ENCODE measurements at regions not wholly inside any gene's neighbourhood (a gene's known extent, or its start where the extent isn't known, plus 50 kb on each side); places are given as distances from the start of the nearest gene placed in this dataset.
"Not testable (repeated sequence)": the region's sequence is repeated elsewhere in the genome, so short reads cannot be mapped to it uniquely, and the experiment has no call there.

DNA sequence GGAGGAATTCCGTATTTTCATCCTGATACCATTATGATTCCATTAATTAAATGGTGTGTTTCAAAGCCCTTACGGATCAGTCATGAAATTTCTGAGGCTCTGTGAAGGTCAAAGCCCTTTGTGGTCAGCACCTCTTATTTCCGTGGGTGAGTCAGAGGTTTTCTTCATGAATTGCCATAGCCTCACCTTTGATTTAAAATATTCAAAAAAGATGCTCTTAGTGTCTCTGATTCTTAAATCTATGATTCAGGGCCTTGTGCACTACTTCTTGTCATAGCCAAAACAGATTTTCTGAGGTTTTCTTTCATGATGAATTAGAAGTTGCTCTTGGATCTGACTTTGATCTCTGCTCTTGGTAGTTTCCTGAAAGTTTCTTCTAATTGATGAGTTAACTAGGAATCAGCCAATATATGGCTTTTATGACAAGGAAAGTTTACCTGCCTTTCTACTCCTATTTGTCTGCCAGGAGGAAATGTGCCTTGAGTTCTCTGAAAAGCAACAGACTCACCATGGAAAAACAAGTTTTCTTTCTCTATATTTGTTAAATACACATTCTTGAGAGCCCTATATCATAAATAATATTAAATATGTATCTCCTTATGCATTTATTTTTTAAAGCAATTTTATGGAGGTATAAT is 613.0 kb downstream of the UTRN start:
- no peak for DNase-seq

DNA sequence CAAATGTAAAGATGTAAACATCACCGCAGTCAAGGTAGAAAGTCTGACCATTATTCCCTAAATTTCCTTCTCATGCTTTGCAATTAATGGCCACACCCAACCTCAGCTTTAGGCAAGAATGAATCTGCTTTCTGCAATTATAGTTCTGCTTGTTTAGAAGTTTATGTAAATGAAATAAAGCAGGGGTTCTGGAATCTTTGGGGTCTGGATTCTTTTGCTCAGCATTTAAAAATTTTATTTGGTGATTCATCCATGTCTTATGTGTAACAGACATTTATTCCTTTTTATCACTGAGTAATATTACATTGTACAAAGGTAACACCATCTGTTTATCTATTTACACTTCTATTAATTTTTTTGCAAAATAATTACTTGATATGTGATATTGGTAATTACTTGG is 613.6 kb downstream of the UTRN start:
- DNase-seq = no peak

DNA sequence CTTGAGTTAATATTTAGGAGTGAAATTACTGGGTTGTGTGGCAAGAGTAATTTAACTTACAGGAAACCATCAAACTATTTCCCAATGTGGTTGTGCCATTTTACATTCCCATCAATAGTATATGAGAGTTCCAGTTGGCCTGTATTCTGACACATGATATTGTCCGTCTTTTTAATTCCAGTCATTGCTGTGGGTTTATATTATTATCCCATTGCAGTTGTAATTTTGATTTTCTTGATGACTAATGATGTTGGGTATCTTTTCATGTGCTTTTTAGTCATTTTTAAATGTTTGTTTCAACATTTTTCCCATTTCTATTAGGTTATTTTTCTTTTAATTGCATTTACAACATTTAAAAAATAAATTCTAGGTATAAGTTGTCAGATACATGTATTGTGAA is 614.0 kb downstream of the UTRN start:
- DNase-seq = no peak

DNA sequence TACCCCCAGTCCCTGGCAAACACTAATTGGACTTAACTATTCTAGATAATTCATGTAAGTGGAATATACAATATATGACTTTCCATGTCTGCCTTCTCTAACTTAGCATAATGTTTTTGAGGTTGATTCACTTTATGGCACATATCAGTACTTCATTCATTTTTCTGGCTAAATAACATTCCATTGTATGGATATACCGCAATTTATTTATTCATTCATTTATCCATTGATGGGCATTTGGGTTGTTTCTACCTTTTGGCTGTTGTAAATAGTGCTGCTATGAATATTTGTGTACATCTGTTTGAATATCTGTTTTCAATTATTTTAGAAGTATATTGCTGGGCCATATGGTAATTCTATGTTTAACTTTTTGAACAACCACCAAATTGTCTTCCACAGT is 616.3 kb downstream of the UTRN start:
- no peak for DNase-seq

DNA sequence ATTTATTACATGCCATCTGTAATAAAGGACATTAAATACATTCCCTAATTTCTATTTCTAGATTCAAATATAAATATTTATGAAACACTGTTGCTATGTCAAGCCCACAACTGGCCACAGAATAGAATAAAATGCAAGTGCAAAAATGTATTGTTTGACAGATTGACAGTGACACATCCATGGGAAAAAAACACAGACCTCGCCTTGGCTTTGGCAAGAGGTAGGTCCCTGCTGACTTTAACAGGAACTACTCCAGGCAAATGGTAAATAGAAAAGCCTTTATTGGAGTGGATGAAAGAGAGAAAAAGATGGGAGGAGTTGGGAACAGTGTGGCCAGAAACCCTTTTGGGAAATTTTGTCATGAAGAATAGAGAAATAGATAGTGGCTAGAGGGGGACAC is 622.9 kb downstream of the UTRN start:
- no peak for DNase-seq

DNA sequence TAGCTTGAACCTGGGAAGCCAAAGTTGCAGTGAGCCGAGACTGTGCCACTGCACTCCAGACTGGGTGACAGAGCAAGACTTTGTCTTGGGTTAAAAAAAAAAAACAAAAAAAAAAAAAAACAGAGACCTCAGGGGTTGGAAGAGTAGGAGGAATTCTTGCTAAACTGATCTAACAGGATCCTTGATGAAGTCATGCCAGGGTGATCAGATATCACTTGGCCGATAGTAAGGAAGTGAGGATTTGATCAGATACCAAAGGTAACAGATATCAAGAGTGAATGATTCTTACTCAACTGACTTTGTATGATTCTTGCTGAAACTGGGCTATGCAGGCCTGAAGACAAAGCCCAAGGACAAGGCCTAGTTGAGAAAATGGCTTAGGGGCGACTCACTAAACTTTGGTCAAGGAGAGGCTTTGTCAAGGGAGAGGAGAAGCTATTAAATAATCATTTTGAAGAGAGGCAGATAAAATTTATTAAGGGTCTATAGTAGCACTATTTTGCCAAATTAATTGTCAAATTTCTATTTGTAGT is 624.7 kb downstream of the UTRN start:
- no peak for DNase-seq

DNA sequence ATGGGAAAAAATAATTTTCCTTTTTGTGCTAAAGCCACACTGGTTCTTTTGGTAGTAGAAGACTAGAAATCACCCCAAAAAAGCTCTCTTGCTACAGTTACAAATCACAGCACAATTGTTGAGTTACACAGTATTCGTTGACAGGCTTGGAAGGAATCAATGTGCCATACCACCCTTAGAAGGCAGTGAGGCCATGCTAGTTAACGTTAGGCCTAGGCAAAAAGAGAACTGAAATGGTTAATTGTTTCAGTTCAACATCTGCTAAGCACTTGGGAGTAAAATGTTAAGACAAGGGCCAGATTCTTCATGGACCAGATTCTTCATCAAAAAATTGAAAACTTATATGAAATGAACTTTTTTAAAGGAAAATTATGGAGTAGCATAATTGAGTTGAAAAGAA is 626.2 kb downstream of the UTRN start:
- DNase-seq = no peak

DNA sequence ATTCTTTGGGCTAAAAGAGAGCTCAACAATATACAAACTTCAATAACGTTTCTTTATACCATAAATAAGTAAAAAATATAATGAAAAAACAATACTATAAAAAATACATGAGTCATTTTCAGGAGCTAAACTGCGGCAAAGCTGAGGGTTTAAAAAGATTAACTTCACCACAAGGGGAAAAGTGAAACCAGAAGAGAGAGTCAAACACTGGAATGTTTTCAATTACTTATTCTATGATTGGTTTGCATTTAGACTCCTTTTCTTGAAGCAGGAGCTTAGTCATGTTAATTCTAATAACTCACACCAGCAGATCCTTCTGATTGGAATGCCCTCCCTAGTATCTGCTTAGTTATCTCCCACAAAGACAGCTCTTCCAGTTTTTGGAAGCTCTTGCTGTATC is 627.3 kb downstream of the UTRN start:
- no peak for DNase-seq

DNA sequence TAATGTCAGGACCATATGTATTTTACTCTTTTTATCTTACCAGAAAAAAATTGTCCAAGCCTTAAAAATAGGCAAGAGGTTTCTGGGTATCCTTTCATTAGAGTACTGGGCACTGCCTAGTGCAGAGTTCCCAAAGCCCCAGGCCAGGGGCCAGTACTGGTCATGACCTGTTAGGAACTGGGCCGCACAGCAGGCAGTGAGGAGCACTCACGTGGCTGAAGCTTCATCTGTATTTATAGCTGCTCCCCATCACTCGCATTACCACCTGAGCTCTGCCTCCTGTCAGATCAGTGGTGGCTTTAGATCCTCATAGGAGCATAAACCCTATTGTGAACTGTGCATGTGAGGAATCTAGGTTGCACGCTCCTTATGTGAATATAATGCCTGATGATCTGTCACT is 632.9 kb downstream of the UTRN start:
- no peak for DNase-seq

DNA sequence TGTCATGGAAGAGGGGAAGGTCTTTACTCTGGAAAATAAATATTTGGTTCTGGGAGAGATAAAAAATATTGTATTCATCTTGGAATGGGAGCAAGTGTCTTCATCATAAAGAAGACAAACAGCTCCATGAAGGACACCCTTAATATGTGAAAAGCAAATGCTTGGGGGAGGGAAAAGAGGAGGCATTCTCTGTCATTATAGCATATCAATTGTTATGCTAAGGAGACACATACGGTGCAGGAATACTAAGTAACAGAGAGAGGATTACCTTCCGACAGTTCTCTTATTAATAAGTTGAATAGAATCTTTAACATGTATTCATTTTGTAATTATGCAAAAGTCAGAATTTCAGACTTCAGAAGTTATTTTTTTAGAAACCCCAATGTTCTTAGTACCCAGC is 634.4 kb downstream of the UTRN start:
- DNase-seq = no peak

DNA sequence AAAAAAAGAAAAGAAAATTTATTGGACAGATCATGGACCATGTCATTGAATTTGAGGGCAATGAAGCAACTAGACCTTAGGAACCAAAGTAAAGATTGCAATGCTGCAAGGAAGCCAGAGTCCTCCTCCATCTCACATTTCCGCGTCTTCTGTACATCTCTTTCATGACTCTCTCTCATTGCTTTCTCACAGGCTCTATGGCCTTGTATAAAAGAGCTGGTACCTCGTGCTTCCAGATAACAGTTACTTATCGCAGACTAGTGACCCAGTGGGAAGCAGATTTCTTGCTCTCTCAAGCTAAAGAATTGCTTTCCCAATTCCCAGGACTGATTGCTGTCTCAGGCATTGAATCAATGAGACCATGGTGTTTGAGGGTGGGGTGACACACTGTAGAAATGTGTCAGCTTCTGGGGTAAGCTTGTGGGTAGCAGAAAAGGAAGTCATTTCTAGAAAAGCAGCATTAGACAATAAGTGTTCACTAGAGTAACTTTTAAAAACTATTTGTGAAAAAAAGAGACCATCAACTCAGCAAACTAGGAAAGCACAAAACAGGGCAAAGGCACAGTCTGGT is 635.3 kb downstream of the UTRN start:
- no peak for DNase-seq

DNA sequence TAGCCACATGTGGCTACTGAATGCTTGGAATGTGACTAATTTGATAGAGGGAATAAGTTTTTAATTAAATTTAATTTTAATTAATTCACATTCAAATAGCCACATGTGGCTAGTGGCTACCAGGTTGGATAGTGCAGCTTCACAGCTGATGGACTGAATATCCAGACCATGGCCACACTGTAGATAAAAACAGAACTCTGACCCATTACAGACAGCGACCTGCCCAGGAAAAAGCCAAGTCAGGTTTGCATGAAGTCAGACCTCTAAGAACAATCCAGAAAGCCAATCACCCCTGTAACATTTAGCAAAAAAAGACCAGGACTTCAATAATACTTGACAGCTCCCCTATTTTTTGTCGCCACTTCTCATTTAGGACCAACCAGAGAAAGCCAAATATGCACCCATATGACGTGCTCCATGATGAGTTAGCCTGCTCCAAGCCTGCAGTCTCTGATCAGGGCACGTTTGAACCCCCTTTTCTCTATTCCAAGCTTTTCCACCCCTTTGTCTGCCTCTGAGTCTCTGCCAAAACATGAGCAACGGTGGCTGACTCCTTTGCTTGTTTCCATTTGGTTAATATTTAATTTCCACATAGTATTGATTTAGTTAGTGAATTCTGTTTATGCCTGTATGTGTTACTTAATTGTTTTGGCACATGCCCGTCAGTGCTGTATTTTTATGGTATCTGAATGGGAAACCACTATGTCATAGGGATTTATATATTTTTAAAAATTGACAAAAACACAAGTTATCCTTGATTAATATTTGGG is 636.3 kb downstream of the UTRN start:
- no peak for DNase-seq

DNA sequence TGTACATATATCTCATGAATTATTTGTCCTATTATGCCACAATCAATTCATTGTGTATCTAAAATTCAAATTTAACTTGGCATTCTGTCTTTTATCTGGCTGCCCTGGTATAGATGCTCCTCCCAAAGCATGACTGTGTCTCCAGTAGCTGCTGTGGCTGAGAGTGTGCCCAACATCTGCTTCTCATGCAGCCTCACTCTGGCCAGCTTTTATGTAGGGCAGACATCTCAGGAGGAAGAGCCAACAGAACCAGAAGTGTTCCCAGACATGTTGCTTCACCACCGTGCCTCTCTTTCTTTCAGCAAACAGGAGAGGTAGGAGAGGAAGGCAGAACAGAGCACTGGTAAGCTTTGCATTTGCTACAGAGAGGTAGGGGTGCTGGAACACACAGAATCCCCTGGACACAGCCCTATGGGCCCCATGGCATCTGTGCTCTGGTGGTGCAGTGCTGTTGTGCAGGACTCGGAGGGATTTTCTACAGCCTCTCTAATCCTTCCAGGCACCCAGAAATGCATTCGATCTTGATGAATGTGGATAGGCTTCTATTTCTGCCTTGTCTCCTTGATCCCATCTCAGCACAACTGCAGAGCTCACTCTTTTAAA is 637.1 kb downstream of the UTRN start:
- no peak for DNase-seq

DNA sequence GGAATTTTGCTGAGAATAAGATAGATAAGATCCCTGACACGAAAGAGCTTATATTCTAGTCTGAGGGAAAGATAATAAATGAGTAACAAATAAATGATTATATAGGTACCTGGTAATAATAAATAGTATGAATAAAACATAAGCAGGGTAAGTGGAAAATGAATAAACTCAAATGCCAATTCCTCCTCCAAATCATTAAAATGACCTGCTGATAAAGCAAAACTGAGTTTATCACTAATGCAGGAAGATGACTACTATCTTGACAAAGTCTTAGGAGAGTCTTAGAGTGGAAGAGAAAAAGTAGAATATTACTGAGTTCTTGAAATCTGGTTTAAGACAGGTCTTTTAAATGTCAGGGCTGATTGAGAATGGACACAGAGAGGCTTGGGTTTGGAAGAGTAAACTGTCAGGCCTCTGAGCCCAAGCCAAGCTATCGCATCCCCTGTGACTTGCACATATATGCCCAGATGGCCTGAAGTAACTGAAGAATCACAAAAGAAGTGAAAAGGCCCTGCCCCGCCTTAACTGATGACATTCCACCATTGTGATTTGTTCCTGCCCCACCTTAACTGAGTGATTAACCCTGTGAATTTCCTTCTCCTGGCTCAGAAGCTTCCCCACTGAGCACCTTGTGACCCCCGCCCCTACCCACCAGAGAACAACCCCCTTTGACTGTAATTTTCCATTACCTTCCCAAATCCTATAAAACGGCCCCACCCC is 637.8 kb downstream of the UTRN start:
- DNase-seq = not testable (repeated sequence)

DNA sequence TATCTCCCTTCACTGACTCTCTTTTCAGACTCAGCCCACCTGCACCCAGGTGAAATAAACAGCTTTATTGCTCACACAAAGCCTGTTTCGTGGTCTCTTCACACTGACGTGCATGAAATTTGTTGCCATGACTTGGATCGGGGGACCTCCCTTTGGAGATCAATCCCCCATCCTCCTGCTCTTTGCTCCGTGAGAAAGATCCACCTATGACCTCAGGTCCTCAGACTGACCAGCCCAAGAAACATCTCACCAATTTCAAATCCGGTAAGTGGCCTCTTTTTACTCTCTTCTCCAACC is 638.3 kb downstream of the UTRN start:
- not testable (repeated sequence) for DNase-seq

DNA sequence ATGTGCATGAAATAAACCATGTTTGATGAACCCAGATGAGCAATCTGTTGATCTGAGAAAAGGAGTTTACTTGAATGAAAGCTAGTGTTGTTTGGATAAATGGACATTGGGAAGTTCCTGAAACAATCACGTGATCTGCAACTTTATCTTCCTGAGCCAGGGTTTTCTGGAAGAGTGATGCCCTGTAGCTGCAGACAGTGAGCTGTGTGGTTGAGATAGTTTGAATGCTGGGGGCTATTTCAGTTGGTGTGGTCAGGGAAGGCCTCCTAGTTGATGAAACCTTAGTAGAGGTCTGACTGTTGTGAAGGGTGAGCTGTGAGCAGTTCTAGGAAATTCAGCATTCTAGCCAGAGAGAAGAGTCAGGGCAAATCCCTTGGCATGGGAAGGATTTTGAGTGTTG is 643.7 kb downstream of the UTRN start:
- DNase-seq = no peak

DNA sequence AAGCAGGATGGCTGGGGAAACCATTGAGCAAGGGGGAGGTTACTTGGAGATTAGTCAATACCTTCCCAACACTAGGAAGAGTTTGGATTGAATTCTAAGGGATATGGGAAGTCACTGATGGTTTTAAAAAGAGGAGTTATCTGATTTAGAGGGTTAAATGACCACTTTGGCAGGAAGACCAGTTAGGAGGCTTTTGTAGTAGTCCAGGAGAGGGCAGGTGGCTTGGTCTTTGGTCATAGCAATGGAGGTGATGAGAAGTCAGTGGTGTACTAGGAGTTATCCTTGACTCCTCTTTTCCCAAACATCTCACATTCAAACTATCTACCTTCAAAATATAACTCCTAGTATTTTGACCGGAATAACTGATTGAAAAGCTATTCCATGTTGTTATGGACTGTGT is 644.1 kb downstream of the UTRN start:
- no peak for DNase-seq

DNA sequence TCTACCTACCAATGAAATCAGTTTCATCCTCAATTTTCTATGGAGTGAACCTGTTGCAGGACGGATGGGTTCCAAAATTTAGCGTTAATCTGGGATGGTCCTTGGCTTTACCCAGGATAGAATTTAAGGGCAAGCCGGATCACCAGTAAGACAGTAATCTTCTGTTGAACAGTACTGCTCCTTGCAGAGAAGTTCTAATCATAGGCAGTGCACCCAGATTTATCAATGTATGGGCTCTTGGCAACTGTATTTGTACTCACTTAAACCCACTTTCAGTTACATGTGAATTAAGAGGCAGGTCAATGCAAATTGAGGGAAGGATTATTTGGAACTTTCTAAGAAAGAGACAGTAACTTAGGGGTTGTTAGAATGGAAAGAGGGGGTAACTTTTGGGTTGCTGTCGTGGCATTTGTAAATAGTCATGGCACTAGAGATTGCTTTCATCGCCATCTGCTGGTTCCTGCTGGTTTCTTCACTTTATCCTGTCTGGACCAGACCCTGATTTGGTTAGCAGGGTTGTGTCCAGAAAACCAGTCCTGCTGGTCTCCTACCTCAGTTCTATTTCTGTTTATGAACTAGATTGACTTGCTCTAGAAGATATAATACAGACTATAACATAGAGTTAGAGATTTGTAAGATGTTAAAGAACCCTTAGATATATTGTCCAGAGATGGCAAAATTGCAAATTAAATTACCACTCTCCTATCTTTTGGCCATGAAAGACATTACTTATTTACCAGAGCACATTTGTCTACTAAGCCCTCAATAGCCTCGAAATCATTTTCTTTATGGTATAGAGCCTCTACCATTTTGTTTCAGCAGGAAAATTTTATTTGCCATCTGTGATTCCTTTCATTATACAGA is 646.3 kb downstream of the UTRN start:
- no peak for DNase-seq

DNA sequence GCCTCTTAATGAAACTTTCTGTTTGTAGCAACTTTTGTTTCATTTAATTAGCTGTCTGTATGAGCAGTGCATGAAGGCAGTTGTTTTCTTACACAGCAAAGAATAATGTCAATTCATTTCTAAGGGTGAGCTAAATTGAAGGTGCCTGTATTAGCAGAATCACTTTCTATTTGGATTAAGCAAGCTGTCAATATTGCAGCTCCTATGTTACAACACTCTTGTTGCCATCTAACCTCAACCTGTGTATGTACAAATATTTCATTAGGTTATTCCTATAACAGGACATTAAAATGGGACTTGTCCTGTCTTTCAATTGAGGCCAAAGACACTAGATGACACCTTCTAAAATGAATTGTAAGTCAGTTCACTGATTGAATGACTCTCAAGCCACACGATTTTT is 647.5 kb downstream of the UTRN start:
- DNase-seq = no peak

DNA sequence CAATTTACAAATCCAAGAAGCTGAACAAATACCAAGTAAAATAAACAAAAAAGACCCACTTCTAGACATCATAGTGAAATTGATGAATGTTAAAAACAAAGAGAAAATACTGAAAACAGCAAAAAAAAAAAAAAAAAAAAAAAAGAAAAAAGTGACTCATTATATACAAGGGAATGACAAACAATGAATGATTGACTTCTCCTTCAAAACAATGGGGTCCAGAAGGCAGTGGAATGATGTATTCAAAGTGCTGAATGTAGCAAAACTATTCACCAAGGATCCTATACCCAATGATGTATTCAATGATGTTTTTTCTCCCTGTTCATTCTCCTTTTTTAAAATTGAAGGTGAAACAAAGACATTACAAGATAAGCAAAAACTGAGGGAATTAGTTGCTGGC is 650.0 kb downstream of the UTRN start:
- DNase-seq = no peak

DNA sequence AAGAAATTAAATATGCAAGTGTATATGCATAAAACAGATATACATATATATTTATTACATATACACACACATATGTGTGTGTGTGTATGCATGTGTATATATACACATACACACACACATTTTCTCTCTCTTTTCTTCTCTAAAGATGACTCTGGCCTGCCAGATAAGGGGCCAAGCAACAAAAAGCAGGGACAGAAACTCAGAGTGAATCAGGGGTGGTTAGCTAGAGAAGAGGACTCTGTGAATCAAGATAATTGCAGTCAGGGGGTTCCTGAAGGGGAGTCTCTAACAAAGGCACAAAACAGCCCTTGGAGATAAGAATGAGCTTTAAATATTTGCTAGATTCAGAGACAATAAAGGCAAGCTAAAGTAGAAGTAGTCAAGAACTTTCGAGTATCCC is 650.5 kb downstream of the UTRN start:
- DNase-seq = no peak

DNA sequence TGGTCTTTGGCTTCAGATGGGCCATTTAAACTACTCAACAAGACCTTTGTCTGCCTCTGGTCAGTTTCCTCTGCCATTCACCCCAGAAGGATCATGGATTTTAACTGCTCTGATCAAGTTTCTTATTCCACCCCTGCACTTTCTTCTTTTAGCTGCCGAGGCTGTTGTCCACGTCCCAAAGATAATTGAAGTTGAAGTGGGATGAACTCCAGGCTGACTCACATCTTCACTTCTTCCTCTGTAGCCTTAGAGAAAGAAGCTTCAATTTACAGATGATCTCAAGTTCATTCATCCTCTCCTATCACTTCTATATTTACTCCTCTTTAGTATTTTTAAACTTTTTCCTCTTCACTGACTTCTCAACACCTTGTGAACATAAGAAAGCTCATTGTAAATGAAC is 651.6 kb downstream of the UTRN start:
- DNase-seq = no peak

DNA sequence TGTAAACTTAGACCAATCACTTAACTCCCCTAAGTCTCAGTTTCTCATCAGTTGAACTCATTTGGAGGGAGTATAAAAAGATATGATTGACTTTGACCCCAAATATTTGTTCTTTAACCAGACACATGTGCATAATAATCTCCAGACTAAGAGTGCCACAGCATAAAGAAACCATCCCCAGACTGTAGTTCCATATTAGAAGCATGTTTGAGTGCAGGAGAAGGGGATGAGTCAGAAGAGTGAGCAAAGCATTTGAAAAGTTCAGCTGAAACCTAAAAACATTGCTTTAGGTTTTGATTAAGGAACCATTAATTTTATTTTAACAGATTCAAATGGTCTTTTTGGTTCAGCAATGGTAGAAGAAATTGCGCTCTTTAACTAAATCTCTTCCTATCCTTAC is 654.8 kb downstream of the UTRN start:
- no peak for DNase-seq
